C1 segment of cervical spinal cord (tissue), 14 donors: ENCODE measurements at regions not wholly inside any gene's neighbourhood (a gene's known extent, or its start where the extent isn't known, plus 50 kb on each side); places are given as distances from the start of the nearest gene placed in this dataset.
A peak's percentile ranks its signal among the peaks of the same experiment; 100 is the strongest.
"Not testable (repeated sequence)": the region's sequence is repeated elsewhere in the genome, so short reads cannot be mapped to it uniquely, and the experiment has no call there.

Source experiments
- DNase-seq, 14 donors: peaks; one replicate each; lab custom pipeline; 2025; lab: John Stamatoyannopoulos, UW

DNA sequence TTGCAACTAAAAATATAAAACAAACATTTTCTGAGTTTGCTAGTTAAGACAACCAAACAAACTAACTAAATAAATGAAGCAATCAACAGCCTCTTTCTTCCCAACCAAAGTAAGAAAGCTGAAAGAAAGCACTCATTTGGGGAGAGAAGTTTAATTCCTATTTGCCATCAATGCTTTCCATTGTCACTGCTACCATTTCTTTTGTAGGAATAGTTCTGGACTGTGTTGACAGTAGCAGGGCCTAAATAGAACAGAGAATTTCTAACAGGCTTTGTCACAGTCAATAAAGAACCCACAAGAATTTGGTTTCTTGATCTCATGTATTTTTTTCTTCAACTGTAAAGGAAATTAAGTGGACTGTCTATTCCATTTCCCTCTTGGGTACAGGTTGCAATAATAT lies 1886.4 kb upstream of the TENM3 start:
- DNase-seq: no peak

DNA sequence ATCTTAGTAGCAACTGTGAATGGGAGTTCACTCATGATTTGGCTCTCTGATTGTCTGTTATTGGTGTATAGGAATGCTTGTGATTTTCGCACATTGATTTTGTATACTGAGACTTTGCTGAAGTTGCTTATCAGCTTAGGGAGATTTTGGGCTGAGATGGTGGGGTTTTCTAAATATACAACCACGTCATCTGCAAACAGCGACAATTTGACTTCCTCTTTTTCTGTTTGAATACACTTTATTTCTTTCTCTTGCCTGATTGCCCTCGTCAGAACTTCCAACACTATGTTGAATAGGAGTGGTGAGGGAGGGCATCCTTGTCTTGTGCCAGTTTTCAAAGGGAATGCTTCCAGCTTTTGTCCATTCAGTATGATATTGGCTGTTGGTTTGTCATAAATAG lies 1883.1 kb upstream of the TENM3 start:
- not testable (repeated sequence) for DNase-seq

DNA sequence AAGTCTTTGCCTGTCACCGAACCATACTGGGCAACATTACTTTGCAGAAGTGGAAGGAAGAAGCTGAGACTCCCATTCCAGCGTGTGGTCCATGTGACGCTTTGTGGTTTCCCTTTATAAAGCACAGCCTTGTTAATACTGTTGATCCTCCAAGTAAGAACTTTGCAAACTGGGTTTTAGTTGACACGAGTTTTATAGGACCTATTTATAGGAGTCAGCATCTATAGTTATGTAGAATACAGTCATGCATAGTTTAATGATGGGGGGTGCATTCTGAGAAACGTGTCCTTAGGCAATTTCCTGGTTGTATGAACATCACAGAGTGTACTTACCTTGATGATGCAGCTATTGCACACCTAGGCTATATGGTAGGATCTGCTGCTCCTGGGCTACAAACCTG lies 1879.4 kb upstream of the TENM3 start:
- DNase-seq: no peak

DNA sequence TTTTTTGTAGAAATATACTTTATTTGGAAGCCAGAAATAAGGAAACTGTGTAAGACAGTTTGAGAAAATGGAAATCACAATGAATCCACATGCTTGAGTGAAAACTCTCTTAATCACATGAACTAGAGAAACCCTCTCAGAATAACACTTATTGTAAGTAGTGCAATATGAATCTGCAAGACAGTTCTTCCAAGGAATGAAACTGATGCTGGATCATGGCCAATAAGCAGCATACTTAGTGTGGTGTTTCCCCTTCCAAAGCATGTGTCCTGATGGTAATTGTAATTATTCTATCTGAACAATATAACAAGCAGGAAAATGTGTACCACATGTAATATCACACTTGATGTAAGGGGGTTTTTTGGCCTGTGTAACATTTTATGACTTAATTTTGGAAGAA lies 1870.5 kb upstream of the TENM3 start:
- no peak for DNase-seq

DNA sequence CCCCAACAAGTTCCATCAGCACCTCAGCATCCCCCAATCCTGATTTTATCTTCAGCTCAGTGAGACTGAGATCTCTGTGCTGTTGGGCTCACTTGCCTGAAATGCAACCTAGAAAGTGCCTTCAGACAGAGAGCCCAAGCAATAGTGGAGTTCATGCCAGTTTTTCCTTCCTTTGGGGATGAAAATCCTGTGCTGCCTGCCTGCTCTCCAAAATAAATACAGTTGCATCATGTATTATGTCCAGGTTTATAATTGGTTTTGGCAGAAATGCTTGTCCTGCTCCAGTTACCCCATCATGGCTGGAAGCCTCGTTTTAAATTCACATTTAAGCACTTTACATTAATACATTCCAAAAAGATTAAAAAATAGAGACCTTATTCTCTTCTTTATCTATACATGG lies 1865.5 kb upstream of the TENM3 start:
- DNase-seq: no peak

DNA sequence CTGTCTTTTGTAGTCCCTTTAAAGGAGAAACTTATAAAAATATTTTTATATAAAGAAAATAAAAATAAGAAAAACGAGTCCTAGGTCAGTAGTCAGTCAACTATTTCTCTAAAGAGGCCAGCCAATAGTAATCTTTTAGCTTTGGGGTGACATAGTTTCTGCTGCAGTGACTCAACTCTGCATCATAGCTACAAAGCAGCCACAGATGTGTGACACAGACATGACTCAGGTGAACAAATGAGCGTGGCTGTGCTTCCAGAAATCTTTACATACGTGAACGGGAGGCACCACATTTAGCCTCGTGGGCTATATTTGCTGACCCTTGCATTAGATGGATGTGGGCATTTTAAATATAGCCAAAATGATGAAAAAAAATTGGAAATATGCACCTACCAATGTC lies 1862.5 kb upstream of the TENM3 start:
- DNase-seq: no peak

DNA sequence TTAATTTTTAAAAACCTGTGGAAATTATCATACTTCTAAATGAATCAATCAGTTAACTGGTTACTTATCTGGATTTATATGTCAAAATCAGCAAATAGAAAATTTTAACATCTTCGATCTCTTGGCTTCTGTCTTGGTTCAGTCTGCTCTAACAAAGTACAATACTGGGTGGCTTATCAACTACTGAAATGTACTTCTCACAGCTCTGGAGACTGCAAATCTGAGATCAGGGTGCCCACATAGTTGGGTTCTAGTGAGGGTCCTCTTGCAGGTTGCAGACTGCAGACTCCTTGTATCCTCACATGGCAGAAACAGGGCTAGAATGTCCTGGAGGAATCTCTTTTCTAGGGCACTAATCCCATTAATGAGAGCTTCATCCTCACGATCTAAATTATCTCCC lies 1851.6 kb upstream of the TENM3 start:
- DNase-seq: no peak

DNA sequence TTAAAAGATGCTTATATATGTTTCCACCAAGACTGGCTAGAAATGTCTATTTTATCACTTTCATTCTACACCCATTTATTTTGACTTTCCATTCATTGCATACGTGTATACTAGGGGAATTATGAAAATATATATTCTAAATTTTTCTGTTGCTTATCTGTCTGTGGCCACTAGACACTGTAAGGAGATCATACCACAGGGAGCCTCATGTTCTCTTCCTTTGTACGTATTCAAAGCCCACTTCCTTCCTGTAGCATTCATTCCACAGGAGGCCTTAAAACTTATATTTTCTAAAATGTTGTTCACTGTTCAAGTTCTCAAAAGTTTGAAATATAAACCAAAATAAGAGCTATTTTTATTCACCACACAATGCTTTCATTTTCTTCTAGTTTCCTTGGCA lies 1848.9 kb upstream of the TENM3 start:
- no peak for DNase-seq

DNA sequence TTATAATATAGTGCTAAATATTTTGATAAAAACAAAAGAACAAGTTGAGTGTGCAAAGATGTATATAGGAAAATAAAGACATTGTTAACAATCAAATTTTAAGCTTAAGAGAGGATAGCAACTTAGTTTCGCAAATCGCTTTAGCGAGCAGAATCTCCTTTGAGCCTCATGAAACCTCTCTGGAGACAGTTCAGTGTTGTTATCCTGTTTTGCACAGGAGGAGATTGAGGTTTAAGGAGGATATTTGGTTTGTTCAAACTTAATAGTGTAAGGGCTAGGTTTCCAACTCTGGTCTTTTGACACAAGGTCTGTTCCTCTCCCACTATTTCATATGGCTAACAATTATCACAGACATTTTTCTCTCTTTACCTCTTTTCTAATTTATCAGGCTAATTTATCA lies 1848.5 kb upstream of the TENM3 start:
- no peak for DNase-seq

DNA sequence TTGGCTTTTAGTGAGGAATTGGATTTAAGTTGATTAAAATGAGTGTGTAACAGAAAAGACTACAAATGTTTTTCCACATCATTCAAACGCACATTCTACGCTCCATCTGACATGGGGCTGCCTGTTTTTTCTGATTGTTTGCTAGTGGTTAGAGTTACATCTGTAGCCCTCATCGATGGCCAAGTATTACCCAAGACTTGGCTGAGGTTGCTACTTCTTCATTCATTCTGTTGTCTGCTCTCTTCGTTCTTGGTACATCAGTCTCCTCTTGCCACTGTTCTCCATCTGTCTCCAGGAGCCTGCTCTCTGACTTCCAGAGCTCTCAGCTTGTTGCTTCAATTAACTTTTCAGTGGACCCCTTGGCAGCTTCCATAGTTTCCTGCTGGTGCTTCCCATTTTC lies 1844.6 kb upstream of the TENM3 start:
- DNase-seq: no peak

DNA sequence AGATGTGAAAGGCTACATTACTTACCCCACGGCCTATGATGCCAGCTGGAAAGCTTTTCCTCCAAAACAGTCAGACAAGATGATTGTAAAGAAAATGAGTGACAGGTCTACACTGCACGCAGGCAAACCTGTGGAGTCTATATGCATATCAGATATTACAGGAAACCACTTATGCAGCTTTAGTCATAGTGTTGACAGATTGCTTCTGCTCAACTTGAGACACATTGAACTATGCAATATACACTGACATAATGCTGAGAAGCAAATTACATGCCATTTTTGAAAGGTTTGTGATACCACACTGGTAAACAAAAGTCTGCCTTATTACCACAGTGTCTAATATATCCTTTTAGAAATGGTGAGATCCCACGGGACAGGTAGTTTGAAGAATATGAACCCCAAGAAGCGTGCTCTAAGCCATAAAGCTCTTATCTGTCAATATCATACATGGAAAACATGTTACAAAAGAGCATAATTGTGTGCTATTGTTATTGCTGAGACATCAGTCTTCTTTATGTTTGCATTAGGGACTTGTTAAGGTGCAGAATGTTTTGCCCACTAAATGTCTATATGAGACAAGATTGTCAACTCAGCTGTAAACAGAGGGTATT lies 1835.8 kb upstream of the TENM3 start:
- DNase-seq: no peak

DNA sequence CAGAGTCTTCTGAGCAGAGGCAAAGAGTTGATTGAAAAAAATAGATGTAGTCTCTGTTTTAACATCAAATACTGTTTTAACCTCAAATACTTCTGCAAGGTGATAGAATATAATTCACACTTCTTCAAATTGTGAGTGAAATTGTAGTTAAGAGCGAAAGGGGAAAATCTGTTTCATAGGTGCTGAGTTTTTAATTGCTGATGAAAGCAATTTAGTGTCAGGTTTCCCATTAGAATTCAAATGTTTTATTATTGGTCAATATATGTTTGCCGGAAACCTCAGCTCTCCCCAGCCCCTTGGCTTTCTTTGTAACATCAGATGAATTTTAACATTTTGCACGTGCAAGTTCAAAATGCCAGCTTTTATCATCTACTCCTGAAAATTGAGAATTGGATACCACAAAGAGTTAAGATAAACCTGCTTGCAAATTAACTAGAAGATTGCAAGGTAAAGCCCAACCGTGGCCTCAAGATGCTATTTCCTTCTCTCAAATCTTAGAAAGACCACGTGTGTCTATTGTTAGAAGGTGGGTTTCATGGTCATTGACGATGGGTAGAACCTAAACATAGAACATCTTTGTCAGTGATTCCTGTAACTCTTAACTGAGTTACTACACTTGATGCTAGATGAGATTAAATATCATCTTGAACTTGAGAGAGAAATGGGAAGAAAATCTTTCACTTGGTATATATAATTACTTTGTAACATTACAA lies 1824.2 kb upstream of the TENM3 start:
- DNase-seq: no peak

DNA sequence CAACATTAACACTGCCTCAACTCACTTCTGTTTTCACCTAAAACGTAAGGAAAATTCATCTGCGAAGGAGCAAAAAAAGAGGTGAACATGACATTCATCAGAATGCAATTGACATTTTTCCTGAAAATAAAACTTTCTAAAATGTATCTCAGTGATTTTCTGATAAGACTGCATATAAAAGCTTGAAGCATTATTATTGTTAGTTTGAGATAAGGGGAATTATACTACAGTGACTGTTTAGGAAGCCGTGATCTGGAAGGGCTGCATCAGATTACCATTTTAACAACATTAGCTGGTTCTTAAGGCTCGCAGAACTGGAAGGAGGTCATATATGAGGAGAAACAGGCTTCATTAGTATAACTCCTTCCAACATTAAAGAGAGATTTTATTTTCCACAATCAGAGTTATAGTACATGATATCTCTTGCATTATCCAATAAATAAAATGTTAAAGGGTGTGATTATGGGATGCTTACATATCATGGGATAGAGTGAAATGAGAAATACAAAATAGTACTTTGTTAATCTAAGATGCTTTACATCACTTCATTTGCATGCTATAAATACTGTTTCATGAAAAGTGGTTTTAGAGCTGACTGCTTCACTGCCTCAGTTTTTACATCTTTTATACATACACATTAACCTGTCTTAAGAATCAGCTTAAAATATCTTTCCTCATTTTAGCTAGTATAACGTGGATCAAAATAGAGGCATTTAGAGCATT lies 1820.1 kb upstream of the TENM3 start:
- DNase-seq: no peak

DNA sequence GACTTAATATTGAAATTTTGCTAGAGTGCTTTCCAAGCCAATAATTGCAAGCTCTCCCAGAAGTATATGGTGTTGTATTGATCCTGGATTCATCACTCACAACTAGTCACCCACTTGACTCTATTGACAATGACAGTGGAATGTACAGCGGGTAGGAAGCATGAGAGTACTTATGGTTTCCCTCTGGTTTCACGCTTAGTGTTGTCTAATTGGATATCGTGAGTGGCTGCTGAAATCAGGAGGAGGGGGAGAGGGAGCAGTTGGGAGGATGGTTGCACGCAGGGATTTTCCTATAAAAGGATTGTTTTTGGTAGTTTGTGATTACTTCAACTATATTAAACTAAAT lies 1819.5 kb upstream of the TENM3 start:
- no peak for DNase-seq

DNA sequence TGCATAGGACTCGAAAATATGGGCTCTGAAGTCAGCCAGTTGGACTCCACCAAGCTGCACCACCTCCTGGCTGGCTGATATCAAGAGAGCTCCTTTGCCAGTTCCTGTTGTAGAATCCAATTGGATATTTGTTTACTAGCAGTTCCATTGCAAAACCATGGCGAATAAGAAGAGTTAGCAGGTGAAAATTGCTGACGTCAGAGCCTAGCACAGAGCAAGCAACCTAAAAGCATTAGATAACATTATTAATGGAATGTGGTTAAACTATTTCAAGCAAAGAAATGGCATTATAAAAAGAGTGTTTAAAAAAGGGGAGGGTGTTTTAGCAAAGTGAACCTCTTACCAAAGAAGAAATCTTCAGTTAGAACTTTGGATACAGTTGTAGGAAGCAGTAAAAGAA lies 1816.3 kb upstream of the TENM3 start:
- no peak for DNase-seq

DNA sequence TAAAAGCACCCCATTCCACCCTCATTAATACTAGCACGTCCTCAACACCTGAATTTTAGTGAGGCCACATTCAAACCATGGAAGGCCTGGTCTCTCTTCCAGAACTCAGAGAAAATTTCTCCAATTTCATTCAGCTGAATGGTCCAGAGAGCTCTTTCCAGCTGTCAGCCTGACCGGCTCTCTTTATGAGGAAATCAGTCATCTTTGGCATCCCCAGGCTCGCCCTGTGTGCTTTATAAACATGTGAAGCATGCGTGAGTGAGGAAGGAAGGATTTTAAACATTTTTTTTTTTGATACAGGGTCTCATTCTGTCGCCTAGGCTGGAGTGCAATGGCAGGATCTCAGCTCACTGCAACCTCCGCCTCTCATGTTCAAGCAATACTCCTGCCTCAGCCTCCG lies 1812.9 kb upstream of the TENM3 start:
- DNase-seq: no peak

DNA sequence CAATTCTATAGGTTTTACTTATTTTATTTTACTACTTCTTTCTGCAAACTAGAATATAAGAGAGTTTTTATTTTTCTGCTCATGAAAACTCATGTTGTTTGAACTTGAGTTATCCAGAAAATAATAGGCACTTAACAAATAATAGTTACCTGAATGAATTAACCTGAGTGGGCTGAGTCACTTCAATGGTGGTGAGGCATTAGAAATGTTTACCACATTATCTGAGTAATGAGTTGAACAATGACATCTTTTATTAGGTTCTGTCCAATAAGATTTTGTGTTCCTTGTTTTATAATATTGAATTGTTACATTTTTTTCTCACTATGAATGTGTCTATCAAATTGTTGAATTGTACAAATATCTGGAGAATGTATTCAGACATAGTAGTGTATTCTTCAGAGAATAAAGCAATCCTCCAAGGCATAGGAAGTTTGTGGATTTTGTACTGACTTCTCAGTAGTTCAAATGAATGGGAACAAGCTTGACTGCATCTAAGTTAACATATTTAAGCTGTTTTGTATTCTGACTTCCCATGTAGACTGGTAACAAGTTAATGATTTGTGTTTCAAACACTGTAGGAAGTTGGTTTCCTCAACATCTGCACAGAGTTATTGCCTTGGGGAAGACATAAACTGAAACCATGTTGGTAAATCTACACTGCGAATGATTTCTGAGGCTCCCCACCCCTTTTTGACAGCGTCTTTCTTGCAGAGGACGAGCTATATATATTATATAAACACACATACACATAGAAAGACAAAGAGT lies 1808.9 kb upstream of the TENM3 start:
- no peak for DNase-seq

DNA sequence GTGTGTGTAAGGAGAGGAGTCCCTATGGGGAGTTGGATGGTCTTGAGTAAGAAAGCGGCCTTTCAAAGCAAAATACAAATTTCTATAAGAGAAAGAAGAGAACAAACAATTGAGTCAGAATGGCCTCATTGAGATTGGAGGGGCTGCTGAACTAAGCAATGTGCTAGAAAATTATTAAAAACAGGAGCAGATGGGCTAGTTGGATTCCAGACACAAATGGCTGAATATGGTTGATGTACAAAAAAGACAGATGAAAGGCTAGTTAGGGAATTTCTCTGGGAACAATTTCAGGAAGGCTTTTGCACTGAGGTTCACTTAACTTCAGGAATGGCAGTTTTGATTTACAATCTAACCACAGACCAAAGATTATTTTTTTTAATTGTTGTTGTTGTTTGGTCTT lies 1806.8 kb upstream of the TENM3 start:
- DNase-seq: peak in 1 of 14 donors; percentile 2

DNA sequence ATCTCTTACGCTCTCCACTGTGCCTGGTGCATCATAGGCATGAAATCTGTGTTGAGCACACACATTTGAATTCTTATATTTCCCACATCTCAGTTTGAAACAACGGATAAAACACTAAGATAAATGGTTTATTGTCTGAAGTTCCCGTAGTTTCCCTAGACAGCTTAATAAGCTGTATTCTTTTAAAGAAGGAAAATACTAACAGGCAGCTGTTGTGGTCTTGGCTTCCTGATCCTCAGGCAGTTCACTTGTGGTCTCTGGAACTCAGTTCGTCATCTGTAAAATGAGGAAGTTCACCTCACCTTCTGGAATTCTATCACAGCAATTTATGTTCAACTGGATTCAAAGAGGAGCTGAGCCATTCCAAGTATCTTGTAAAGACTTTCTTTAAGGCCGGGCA lies 1805.6 kb upstream of the TENM3 start:
- DNase-seq: no peak

DNA sequence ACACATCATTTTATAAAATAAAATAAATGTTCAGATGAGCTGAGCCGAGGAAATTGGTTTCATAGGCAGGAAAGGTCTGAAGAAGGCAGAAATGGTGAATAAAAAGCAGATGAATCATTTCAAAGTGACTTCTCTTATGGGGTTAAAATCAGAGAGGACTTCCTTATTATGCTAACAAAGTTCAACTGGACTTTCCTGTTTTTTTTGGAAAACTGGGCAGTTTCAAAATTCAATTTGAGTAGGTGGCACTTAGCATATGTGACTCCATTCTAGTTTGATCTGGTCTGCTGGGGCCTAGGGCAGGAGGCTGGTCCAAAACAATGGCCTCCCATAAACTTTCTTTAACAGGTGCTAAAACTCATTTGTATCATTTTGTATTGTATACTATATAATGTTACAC lies 1794.9 kb upstream of the TENM3 start:
- no peak for DNase-seq

DNA sequence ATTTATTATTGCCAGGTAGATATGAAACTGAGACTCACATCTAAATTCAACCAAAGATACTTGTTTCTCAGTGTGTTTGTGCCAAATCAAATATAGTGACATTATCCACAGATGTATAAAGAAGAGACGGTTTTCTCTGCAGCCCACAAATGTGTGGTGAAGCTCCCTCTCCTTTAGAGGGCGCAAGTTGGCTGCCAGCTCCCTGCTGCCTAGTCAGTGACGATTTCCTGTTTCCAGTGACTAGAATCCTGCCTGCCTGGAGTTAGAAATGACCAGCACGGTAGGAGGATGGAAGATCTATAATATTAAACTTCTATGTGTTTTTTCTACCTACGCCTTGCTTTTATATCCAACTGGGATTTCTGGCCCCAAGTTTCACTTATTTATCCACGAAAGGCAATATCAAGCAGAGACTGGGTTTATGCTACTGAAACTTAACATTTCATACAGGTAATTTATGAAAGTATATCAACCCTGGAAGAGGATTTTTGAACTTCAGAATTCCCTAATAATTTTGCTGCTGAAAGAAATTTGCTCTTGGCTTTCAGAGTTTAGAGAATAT lies 1793.7 kb upstream of the TENM3 start:
- peak in 2 of 14 donors; percentile 0 to 2 for DNase-seq

DNA sequence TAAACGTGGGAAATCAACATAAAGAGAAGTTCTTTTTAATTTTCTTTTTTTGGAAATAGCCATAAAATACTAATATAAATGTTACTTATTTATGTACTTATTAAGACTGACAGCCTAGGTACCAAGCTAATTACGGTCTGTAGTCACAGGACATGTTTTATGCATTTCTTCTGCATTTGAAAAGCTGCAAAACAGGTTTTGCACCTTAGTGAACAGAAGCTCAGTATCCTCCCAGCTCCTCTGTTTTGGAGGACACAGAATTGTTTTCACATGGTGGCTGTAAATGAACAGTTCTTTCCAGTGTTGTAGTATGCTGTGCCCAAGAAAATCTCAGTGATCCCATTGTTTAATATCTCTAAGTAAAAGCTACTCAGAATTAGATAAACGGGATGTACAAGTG lies 1788.0 kb upstream of the TENM3 start:
- no peak for DNase-seq
